ENCODE measurements at regions not wholly inside any gene's neighbourhood (a gene's known extent, or its start where the extent isn't known, plus 50 kb on each side); places are given as distances from the start of the nearest gene placed in this dataset.
A peak's percentile ranks its signal among the peaks of the same experiment; 100 is the strongest.

GRCh38 chr3:147652651-147653366, 243.6 kb downstream of the ZIC1 start:
- Histone ChIP-seq H3K36me3 (ENCODE audit: control insufficient read depth in 1 of 2, insufficient read depth in 2 of 2, low read length in 2 of 2) (no peaks in the 10 kb centered on the region), H3K4ac (ENCODE audit: low read depth, low read length) (no peak overlapping the region), H2BK120ac (ENCODE audit: insufficient read depth, low read length, poor library complexity) (no peak overlapping the region), H2AK5ac (ENCODE audit: low read length) (no peak overlapping the region), H2BK12ac (ENCODE audit: low read length) (no peak overlapping the region), H3K9ac (ENCODE audit: low read length) (no peak overlapping the region), H3K79me1 (ENCODE audit: low read length) (no peaks in the 10 kb centered on the region), H4K91ac (ENCODE audit: low read depth, low read length) (no peak overlapping the region), H3K18ac (ENCODE audit: low read length) (no peak overlapping the region), H3K27ac (ENCODE audit: low read depth, low read length) (no peak overlapping the region), H3K79me2 (ENCODE audit: control insufficient read depth, insufficient read depth, low read length, poor library complexity) (no peaks in the 10 kb centered on the region), H3K9me3 (ENCODE audit: insufficient read depth, low read depth, low read length) (no peaks in the 10 kb centered on the region), H3K23ac (ENCODE audit: low read length) (no peak overlapping the region), H3K4me2 (ENCODE audit: low read length) (no peak overlapping the region), H3K4me1 (ENCODE audit: control insufficient read depth in 1 of 2, insufficient read depth in 2 of 2, low read length in 2 of 2) (peaks cover 0 to 2% of the 10 kb centered on the region in 2 experiments), H2AFZ (ENCODE audit: insufficient read depth, low read length, poor library complexity) (no peak overlapping the region), H3K27me3 (ENCODE audit: insufficient read depth, low read length) (no peaks in the 10 kb centered on the region), H4K12ac (ENCODE audit: low read depth, low read length) (no peak overlapping the region), H4K8ac (ENCODE audit: low read depth, low read length) (no peak overlapping the region), H2BK5ac (ENCODE audit: low read depth, low read length, poor library complexity) (no peak overlapping the region), H3K4me3 (ENCODE audit: low read depth, low read length) (no peak overlapping the region), H3K14ac (ENCODE audit: low read length) (no peak overlapping the region)
- WGBS (ENCODE audit: extremely low coverage, insufficient coverage, insufficient read length): no CpG with 5 or more reads among the region's 3 CpGs
- peak in 1 of 2 donors; percentile 38 for DNase-seq

GRCh38 chr3:147653367-147653923, 244.3 kb downstream of the ZIC1 start:
- H2BK5ac ChIP-seq (ENCODE audit: low read depth, low read length, poor library complexity): no peak overlapping the region
- no peak overlapping the region for H4K91ac ChIP-seq (ENCODE audit: low read depth, low read length)
- no peak for DNase-seq
- H3K9me3 ChIP-seq (ENCODE audit: insufficient read depth, low read depth, low read length): no peaks in the 10 kb centered on the region
- H3K27ac ChIP-seq (ENCODE audit: low read depth, low read length): no peak overlapping the region
- H3K14ac ChIP-seq (ENCODE audit: low read length): no peak overlapping the region
- H4K8ac ChIP-seq (ENCODE audit: low read depth, low read length): no peak overlapping the region
- H4K12ac ChIP-seq (ENCODE audit: low read depth, low read length): no peak overlapping the region
- no peak overlapping the region for H2BK120ac ChIP-seq (ENCODE audit: insufficient read depth, low read length, poor library complexity)
- H3K4me1 ChIP-seq (ENCODE audit: control insufficient read depth in 1 of 2, insufficient read depth in 2 of 2, low read length in 2 of 2): peaks cover 0 to 2% of the 10 kb centered on the region in 2 experiments
- no peaks in the 10 kb centered on the region for H3K79me1 ChIP-seq (ENCODE audit: low read length)
- H3K9ac ChIP-seq (ENCODE audit: low read length): no peak overlapping the region
- no peaks in the 10 kb centered on the region for H3K36me3 ChIP-seq (ENCODE audit: control insufficient read depth in 1 of 2, insufficient read depth in 2 of 2, low read length in 2 of 2)
- H3K4me3 ChIP-seq (ENCODE audit: low read depth, low read length): no peak overlapping the region
- no peak overlapping the region for H3K4me2 ChIP-seq (ENCODE audit: low read length)
- H2AK5ac ChIP-seq (ENCODE audit: low read length): no peak overlapping the region
- no CpG with 5 or more reads among the region's 1 CpG for WGBS (ENCODE audit: extremely low coverage, insufficient coverage, insufficient read length)
- no peak overlapping the region for H2AFZ ChIP-seq (ENCODE audit: insufficient read depth, low read length, poor library complexity)
- no peaks in the 10 kb centered on the region for H3K27me3 ChIP-seq (ENCODE audit: insufficient read depth, low read length)
- no peak overlapping the region for H3K23ac ChIP-seq (ENCODE audit: low read length)
- no peak overlapping the region for H3K18ac ChIP-seq (ENCODE audit: low read length)
- no peak overlapping the region for H2BK12ac ChIP-seq (ENCODE audit: low read length)
- H3K79me2 ChIP-seq (ENCODE audit: control insufficient read depth, insufficient read depth, low read length, poor library complexity): no peaks in the 10 kb centered on the region
- H3K4ac ChIP-seq (ENCODE audit: low read depth, low read length): no peak overlapping the region

DNA sequence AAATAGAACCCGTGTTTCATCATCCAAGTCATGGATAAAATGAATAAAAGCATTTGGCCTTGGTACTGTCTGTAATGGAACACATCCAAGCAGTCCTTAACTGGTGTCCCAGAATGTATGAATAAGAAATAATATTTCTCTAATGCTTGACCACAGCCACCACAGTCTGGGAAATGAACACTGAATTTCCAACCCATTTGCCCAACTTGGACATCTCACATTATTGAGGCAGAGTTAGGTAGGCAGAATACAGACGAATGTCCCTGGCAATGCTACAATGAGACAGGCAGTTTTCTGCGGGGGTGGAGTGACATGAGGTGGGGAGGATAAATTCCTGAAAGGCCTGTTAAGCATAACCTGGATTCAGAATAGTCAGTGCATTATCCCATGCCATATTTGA, 245.7 kb downstream of the ZIC1 start:
- Histone ChIP-seq H3K79me2 (ENCODE audit: control insufficient read depth, insufficient read depth, low read length, poor library complexity) (no peaks in the 10 kb centered on the region), H3K27me3 (ENCODE audit: insufficient read depth, low read length) (no peaks in the 10 kb centered on the region), H3K27ac (ENCODE audit: low read depth, low read length) (no peak overlapping the region), H3K23ac (ENCODE audit: low read length) (no peak overlapping the region), H2AK5ac (ENCODE audit: low read length) (no peak overlapping the region), H3K4me3 (ENCODE audit: low read depth, low read length) (no peak overlapping the region), H3K4me2 (ENCODE audit: low read length) (no peak overlapping the region), H3K18ac (ENCODE audit: low read length) (no peak overlapping the region), H3K36me3 (ENCODE audit: control insufficient read depth in 1 of 2, insufficient read depth in 2 of 2, low read length in 2 of 2) (no peaks in the 10 kb centered on the region), H2BK12ac (ENCODE audit: low read length) (no peak overlapping the region), H2BK5ac (ENCODE audit: low read depth, low read length, poor library complexity) (no peak overlapping the region), H3K4me1 (ENCODE audit: control insufficient read depth in 1 of 2, insufficient read depth in 2 of 2, low read length in 2 of 2) (no peaks in the 10 kb centered on the region), H3K9me3 (ENCODE audit: insufficient read depth, low read depth, low read length) (no peaks in the 10 kb centered on the region), H3K79me1 (ENCODE audit: low read length) (no peaks in the 10 kb centered on the region), H3K14ac (ENCODE audit: low read length) (no peak overlapping the region), H4K12ac (ENCODE audit: low read depth, low read length) (no peak overlapping the region), H3K9ac (ENCODE audit: low read length) (no peak overlapping the region), H3K4ac (ENCODE audit: low read depth, low read length) (no peak overlapping the region), H4K8ac (ENCODE audit: low read depth, low read length) (no peak overlapping the region), H4K91ac (ENCODE audit: low read depth, low read length) (no peak overlapping the region), H2AFZ (ENCODE audit: insufficient read depth, low read length, poor library complexity) (no peak overlapping the region), H2BK120ac (ENCODE audit: insufficient read depth, low read length, poor library complexity) (no peak overlapping the region)
- no peak for DNase-seq
- no CpG with 5 or more reads among the region's 3 CpGs for WGBS (ENCODE audit: extremely low coverage, insufficient coverage, insufficient read length)

- no peak overlapping the region for H4K91ac ChIP-seq (ENCODE audit: low read depth, low read length)
- H4K8ac ChIP-seq (ENCODE audit: low read depth, low read length): no peak overlapping the region
- H3K27ac ChIP-seq (ENCODE audit: low read depth, low read length): no peak overlapping the region
- H2AFZ ChIP-seq (ENCODE audit: insufficient read depth, low read length, poor library complexity): no peak overlapping the region
- H4K12ac ChIP-seq (ENCODE audit: low read depth, low read length): no peak overlapping the region
- no peak overlapping the region for H3K4me2 ChIP-seq (ENCODE audit: low read length)
- no peaks in the 10 kb centered on the region for H3K79me2 ChIP-seq (ENCODE audit: control insufficient read depth, insufficient read depth, low read length, poor library complexity)
- no peak overlapping the region for H2BK5ac ChIP-seq (ENCODE audit: low read depth, low read length, poor library complexity)
- H2BK12ac ChIP-seq (ENCODE audit: low read length): no peak overlapping the region
- H3K79me1 ChIP-seq (ENCODE audit: low read length): no peaks in the 10 kb centered on the region
- WGBS (ENCODE audit: extremely low coverage, insufficient coverage, insufficient read length): no CpG with 5 or more reads among the region's 2 CpGs
- no peak overlapping the region for H3K4me3 ChIP-seq (ENCODE audit: low read depth, low read length)
- H3K18ac ChIP-seq (ENCODE audit: low read length): no peak overlapping the region
- H3K14ac ChIP-seq (ENCODE audit: low read length): no peak overlapping the region
- no peak overlapping the region for H3K23ac ChIP-seq (ENCODE audit: low read length)
- H3K4me1 ChIP-seq (ENCODE audit: control insufficient read depth in 1 of 2, insufficient read depth in 2 of 2, low read length in 2 of 2): no peaks in the 10 kb centered on the region
- no peaks in the 10 kb centered on the region for H3K27me3 ChIP-seq (ENCODE audit: insufficient read depth, low read length)
- no peaks in the 10 kb centered on the region for H3K9me3 ChIP-seq (ENCODE audit: insufficient read depth, low read depth, low read length)
- no peak for DNase-seq
- no peak overlapping the region for H3K4ac ChIP-seq (ENCODE audit: low read depth, low read length)
- no peak overlapping the region for H2BK120ac ChIP-seq (ENCODE audit: insufficient read depth, low read length, poor library complexity)
- no peak overlapping the region for H3K9ac ChIP-seq (ENCODE audit: low read length)
- H2AK5ac ChIP-seq (ENCODE audit: low read length): no peak overlapping the region
- H3K36me3 ChIP-seq (ENCODE audit: control insufficient read depth in 1 of 2, insufficient read depth in 2 of 2, low read length in 2 of 2): no peaks in the 10 kb centered on the region
Observed at GRCh38 chr3:147655236-147655635, 246.1 kb downstream of the ZIC1 start.

Measured in trophoblast cell (in vitro differentiated cells and primary cell).